Esophagus muscularis mucosa (tissue), 4 donors: ENCODE measurements at regions not wholly inside any gene's neighbourhood (a gene's known extent, or its start where the extent isn't known, plus 50 kb on each side); places are given as distances from the start of the nearest gene placed in this dataset.

Experiments
- CTCF ChIP-seq, 3 experiments: fragments of 200-600 bp in 2 of 3; fragments of 450-650 bp in 1 of 3; sonication (generic) in 2 of 3; IDR thresholded peaks; one replicate each; pipeline ENCODE4 v1.5.1; 2017 to 2019; ENCODE audit warnings: antibody characterized with exemption in 3 of 3, mild to moderate bottlenecking in 2 of 3, moderate library complexity in 1 of 3
- EP300 ChIP-seq: sonication (generic); formaldehyde crosslinking; IDR thresholded peaks from one replicate; pipeline ENCODE4 v1.6.1; 2017; ENCODE audit warnings: antibody characterized with exemption
- POLR2A ChIP-seq: fragments of 450-650 bp; IDR thresholded peaks from one replicate; pipeline ENCODE4 v1.6.1; 2017; ENCODE audit warnings: antibody characterized with exemption, moderate library complexity, mild to moderate bottlenecking, low read depth
- POLR2AphosphoS5 ChIP-seq, 2 donors: sonication (generic); formaldehyde crosslinking; IDR thresholded peaks; one replicate each; pipeline ENCODE4 v1.6.1; 2017; ENCODE audit warnings: antibody characterized with exemption in 2 of 2

- no peak for TF ChIP-seq CTCF (IDR thresholded peaks at IDR 0.05)
- no peak for TF ChIP-seq POLR2A
- TF ChIP-seq POLR2AphosphoS5 (IDR thresholded peaks at IDR 0.05), result no peak
- no peak for TF ChIP-seq EP300
Measured at GRCh38 chr4:18406264-18406663, 384.7 kb upstream of the LCORL start.
